GM04504 (cell line): ENCODE measurements at regions not wholly inside any gene's neighbourhood (a gene's known extent, or its start where the extent isn't known, plus 50 kb on each side); places are given as distances from the start of the nearest gene placed in this dataset.
A peak's percentile ranks its signal among the peaks of the same experiment; 100 is the strongest.
"Not testable (repeated sequence)": the region's sequence is repeated elsewhere in the genome, so short reads cannot be mapped to it uniquely, and the experiment has no call there.

Experiments used
- DNase-seq: peaks from one replicate; pipeline ENCODE4 v3.0.0-alpha.2; 2012; ENCODE audit warnings: low read depth

GRCh38 chr3:655824-656223 lies 437.0 kb upstream of the CNTN6 start:
- DNase-seq = no peak

DNA sequence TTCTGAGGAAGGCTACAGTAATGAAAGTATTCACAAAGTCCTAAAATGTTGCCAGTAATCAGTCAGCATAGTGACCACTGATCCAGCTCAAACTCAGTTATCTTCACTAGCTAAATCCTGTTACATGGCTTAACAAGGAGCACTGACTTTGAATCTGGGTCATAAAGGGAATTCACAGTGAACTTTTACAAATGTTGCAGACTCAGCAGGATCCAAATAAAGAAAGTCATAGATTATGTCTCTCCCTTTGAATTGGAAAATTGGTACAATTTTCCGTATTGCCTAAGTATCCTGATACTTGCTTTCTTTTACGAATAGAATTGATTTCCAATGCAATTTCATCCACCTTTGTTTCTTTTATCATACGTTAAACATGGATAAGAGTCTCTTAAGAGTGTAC lies 431.5 kb upstream of the CNTN6 start:
- DNase-seq = no peak

DNA sequence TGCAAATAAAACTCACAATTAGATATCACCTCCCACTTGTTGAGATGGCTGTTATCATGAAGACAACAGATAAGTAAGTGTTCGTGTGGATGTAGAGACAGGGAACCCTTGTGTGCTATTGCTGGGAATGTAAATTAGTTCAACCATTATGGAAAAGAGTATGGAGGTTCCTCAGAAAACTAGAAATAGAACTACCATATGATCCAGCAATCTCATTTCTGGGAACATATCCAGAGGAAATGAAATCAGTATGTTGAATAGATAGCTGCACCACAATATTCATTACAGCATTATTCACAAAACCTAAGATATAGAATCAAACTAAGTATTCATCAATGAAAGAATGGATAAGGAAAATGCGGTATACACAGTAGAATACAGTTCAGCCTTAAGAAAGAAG lies 418.7 kb upstream of the CNTN6 start:
- no peak for DNase-seq

DNA sequence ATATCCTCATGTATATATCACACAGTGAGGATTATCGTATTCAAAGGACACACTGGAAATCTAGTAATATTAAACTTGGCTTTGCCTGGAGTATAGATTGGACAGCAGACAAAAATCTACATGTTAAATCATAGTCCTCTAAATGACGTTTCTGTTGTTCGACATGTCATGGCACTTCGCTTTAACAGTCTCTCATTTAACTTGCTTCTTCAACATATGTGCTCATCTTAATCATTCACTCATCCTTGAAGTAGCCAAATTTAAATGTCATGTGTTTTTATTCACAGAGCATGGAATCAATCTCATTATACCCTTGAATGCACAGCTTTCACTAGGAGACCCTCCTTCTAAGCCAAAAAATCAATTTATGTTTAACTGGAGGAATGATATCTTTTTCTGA lies 417.0 kb upstream of the CNTN6 start:
- no peak for DNase-seq

GRCh38 chr3:683770-684169 lies 409.1 kb upstream of the CNTN6 start:
- no peak for DNase-seq

DNA sequence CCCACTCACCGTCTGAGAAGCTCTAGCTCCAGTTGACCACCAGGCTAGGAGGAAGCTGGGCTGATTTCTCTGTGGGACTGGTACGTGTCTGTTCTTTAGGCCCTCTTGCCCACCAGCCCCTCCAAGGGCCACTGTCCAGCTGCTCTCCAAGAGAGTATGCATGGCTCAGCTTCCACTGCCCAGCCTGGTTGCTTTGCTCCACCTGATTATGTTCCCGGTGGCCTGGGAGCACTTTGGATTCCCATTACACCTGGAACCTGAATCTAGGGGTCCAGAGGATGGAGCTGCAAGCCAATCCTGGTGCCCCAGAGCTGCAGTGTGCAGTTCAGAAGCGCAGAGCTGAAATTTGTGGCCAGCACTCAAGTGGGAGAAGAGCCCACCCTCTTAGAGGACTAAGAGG lies 402.1 kb upstream of the CNTN6 start:
- DNase-seq = no peak

DNA sequence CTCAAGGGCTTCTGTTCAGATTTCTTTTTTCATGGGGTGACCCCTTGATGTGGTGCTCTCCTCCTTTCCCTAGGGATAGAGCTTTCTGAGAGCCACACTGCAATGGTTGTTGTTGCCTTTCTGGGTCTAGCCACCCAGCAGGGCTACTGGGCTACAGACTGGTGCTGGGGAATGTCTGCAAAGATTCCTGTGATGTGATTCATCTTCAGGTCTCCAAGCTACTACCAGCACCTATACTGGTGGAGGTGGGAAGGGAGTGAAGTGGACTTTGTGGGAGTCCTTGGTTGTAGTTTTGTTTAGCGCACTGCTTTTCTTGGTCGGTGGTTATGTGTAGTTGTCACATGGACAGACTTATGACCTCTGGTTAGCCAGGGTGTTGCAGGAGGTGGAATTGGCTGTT lies 392.3 kb upstream of the CNTN6 start:
- DNase-seq = no peak

DNA sequence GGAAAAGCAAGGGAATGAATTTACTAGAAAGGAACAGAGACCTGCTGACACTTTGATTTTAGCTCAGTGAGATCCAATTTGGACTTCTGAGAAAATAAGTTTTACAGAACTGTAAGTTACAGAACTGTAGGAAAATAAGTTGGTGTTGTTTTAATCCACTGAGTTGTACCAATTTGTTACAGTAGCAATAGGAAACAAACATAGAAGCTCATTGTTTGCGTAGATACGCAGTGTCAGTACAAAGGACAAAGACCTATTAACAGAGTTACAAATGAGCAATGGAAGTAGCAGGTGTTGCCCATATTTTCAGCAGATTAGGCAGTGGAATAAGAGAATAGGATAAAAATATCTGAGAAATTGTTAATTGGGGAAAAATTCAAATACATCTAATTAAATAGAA lies 385.8 kb upstream of the CNTN6 start:
- DNase-seq = no peak

DNA sequence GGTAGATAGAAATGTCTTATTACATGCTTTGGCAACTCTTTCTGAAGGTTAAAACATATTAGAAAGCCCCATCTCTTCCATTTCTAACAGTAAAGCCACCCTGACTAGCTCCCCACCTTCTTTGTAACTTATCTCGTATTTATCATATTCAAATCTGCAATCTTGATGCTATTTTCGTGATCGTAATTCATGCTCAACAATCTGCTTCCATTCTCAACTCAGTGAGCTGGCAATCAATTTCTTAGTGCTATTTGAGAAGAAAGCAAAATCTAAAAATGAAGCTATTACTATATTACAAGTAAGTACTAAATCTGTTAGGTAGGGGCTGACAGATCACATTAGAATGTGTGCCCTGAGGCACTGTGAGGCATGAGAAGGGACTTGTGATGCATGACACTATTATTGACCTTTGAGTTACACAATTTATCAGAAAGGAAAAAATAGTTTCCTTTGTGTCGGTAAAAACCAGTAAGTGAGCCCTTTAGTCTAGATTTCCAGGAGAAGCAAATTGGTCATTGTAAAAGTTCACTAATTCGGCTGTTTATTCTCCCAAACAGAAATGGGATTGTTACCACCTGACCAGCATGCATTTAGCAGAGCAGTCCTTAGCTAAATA lies 379.7 kb upstream of the CNTN6 start:
- no peak for DNase-seq

DNA sequence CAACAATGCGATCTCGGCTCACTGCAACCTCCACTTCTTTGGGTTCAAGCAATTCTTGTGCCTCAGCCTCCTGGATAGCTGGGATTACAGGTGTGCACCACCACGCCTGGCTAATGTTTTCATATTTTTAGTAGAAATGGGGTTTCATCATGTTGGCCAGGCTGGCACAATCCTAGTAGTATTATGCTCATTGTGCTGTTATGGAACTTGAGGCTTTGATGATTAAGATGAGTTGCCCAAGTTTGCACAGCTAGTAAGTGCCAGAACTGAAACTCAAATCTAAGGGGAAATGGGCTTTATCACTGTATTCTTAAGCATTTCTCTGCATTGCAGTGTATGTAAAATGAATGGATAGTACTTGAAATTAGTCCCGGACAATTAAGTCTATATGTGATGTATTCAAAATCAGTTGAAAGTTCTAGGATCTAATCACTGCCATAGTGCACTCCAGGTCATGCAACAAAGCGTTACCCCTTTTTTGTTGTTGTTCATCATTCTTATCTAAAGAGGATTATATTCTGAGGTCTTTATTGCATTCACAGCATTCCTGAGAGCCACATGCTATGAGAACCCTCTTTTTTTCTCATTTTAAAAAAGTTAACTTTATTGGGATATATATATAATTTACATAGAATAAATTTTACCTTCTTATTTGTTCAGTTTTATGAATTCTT lies 378.7 kb upstream of the CNTN6 start:
- no peak for DNase-seq

- peak; percentile 13 for DNase-seq
These were observed 371.7 kb upstream of the CNTN6 start for GRCh38 chr3:721086-721485.

- DNase-seq = no peak
These were observed 360.4 kb upstream of the CNTN6 start for GRCh38 chr3:732326-732928.

DNA sequence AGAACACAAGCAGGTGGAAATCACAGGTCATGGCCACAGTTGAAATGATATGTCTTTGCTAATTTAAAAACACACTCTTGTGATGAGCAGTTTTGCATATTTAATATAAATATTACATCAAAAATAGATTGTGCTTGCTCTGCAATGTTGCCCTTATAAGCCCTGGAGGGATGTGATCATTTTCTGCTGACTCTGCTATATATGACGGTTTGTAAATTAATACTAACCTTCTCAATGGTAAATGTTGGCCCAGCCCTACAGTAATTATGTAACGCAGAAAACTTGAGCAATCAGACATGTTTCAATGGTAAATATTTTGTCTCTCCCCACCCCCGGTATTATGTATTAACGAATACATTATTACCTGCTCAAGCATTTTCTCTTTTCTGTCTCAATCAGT lies 359.5 kb upstream of the CNTN6 start:
- no peak for DNase-seq

- no peak for DNase-seq
These were observed 335.1 kb upstream of the CNTN6 start for GRCh38 chr3:757711-758110.

- no peak for DNase-seq
These were observed 333.7 kb upstream of the CNTN6 start for GRCh38 chr3:759106-759505.

DNA sequence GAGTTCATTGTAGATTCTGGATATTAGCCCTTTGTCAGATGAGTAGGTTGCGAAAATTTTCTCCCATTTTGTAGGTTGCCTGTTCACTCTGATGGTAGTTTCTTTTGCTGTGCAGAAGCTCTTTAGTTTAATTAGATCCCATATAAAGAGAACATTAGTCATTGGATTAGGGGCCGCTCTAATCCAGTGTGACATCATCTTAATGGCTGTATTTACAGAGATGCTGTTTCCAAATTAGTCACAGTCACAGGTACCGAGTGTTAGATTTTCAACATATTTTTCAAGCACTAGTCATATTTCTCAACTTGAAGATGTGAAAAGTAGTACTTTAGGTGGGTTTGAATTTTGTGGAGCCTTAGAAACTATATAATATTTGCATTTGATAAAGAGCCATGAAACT lies 319.4 kb upstream of the CNTN6 start:
- DNase-seq = not testable (repeated sequence)

DNA sequence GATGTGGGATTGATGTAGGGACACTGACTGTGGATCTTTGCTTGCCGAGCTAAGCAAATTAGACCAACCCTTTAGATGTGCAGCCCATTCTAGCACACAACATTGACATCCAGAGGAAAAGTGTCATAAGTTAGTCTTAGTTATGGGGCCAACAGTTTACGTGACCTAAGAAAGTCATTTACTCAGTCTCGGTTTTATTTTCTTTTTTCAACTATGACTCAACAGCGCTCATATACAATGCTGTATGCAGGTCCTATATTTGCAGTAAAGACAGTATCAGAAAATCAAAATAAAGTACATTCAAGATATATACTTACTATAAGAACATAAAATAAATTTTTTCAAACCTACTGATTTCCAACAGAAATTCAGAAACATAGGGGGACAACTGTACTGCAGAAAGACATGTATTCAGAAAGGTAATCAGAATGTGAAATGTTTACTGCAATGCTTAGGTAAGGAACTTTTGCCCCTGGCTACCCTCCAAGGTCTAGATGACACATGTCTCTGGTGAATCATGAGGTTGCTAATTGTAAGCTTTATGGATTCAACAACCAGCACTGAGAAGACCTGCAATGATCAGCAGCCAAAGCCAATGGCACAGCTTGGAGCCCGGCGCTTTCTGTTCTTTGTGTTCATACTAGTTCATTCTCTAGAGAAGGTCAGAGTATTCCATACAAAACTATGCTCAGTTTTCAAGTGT lies 317.5 kb upstream of the CNTN6 start:
- DNase-seq = no peak

GRCh38 chr3:780505-780904 lies 312.3 kb upstream of the CNTN6 start:
- no peak for DNase-seq

GRCh38 chr3:791442-791841 lies 301.4 kb upstream of the CNTN6 start:
- no peak for DNase-seq

- no peak for DNase-seq
These were observed 300.2 kb upstream of the CNTN6 start for GRCh38 chr3:792630-793029.

DNA sequence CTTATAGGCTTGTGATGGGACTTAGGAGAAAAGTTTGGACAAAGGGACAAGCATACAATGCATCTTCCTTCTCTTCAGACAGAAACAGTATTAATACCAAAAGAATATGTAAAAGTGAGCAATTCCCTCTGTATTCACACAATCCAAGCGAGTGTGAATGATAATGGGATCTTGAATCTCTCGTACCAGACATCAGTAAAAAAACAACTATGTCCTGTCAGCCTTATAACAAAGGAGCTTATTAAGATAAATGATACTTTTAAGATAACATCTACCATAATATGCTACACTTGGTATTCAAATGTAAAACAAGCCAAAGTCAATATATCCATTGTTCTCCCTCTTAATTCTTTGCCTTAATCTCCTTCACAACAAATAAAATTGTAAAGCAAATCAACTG lies 288.6 kb upstream of the CNTN6 start:
- no peak for DNase-seq

DNA sequence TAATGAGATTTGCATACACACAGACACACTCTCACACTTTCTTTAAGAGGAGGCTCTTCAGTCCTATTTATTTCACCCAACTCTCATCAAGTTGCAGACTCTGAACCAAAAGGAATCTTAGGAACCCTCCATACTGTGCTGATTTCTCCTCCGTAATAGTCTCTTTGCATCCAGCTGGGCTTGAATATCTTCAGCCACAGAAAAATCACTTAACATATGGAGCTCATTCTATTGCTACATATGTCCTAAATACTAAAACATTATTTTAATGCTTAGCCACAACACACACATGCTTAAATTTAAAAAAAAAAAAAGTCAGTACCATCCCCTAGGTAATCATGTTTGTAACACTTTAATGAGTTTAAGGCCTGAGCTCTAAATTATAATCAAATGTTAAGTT lies 287.5 kb upstream of the CNTN6 start:
- no peak for DNase-seq

DNA sequence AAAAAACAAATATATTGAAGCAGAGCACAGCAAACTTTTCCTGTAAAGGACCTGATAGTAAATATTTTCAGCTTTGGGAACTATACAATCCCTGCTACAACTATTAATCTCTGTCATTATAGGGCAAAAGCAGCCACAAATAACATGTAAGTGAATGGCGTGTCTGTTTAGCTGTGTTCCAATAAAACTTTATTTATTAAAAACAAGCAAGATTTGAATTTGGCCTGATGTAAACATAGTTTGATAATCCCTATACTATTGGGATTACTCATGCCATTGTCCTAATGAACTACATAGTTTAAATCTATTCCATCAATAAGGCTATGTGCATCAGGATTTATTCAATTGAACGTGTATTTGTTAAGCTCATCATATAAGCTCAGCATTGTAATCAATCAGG lies 286.8 kb upstream of the CNTN6 start:
- DNase-seq = no peak
